Endothelial cell of umbilical vein (primary cell): ENCODE measurements at regions not wholly inside any gene's neighbourhood (a gene's known extent, or its start where the extent isn't known, plus 50 kb on each side); places are given as distances from the start of the nearest gene placed in this dataset.

Source experiments
- BruUV-seq: library from RNA; stranded (reverse); fragments of 400-500 nt; replicated peaks from 2 replicates; lab custom pipeline; 2021; lab: Mats Ljungman, UMichigan
- CTCF ChIA-PET: fragments of 300-600, 350-600 bp; sonication (Branson Sonifier 250); formaldehyde crosslinking; loops from one replicate; lab custom pipeline; 2021; ENCODE audit warnings: antibody characterized with exemption, inconsistent platforms; lab: Charles Lee
- POLR2A ChIA-PET: fragments of 300-600, 350-600 bp; sonication (Branson Sonifier 250); formaldehyde crosslinking; loops from one replicate; lab custom pipeline; 2021; ENCODE audit warnings: antibody characterized with exemption, inconsistent platforms; lab: Charles Lee
- DNase-seq: peaks from one replicate; pipeline ENCODE4 v3.0.0-alpha.2; 2011; ENCODE audit warnings: low read depth, low spot score
- FAIRE-seq: peaks from 2 replicates; lab custom pipeline; 2011; peaks lifted over from hg19 to GRCh38; lab: Jason Lieb, UNC
- H2AFZ ChIP-seq: 2 replicates; pipeline ENCODE4 v1.6.0; 2012; ENCODE audit warnings: low read depth, low read length, control low read depth, inconsistent platforms
- H3K27ac ChIP-seq: 2 replicates; pipeline ENCODE4 v1.5.1; 2011; ENCODE audit warnings: low read depth, mild to moderate bottlenecking, control low read depth, low read length, moderate library complexity; ENCODE audit not compliant: insufficient read depth
- H3K27me3 ChIP-seq, 2 experiments: 2 replicates each; pipeline versions ENCODE4 v1.6.0 to v1.6.1; 2011; ENCODE audit warnings: low read length in 2 of 2, mixed read lengths in 1 of 2; ENCODE audit not compliant: control insufficient read depth in 2 of 2, insufficient read depth in 2 of 2
- H3K36me3 ChIP-seq, 2 experiments: 2 replicates in 1 of 2; 3 replicates in 1 of 2; pipeline ENCODE4 v1.5.1; 2011; ENCODE audit warnings: low read length in 2 of 2, mild to moderate bottlenecking in 1 of 2, moderate library complexity in 1 of 2; ENCODE audit not compliant: control insufficient read depth in 2 of 2, insufficient read depth in 2 of 2; ENCODE audit errors: extremely low read depth in 1 of 2
- H3K4me1 ChIP-seq: 3 replicates; pipeline ENCODE4 v1.5.1; 2011; ENCODE audit warnings: mild to moderate bottlenecking, low read length; ENCODE audit not compliant: control insufficient read depth, insufficient read depth; ENCODE audit errors: extremely low read depth
- H3K4me2 ChIP-seq: 2 replicates; pipeline ENCODE4 v1.6.1; 2011; ENCODE audit warnings: low read length, control low read depth, mixed read lengths; ENCODE audit not compliant: insufficient read depth
- H3K4me3 ChIP-seq, 3 experiments: fragments of 200-600 bp in 1 of 3; sonication (generic), shearing (Covaris generic) in 1 of 3; replicated peaks in 1 of 3; 2 replicates each; pipeline ENCODE4 v1.5.1; 2011 to 2016; ENCODE audit warnings: control low read depth in 3 of 3, low read length in 3 of 3, mild to moderate bottlenecking in 2 of 3, inconsistent platforms in 1 of 3, low read depth in 1 of 3, moderate library complexity in 1 of 3; ENCODE audit not compliant: insufficient read depth in 1 of 3
- H3K79me2 ChIP-seq: 2 replicates; pipeline ENCODE4 v1.6.0; 2012; ENCODE audit warnings: low read length, inconsistent platforms; ENCODE audit not compliant: control insufficient read depth, insufficient read depth
- H3K9ac ChIP-seq: replicated peaks from 2 replicates; pipeline ENCODE3; 2011; ENCODE audit warnings: low read length, control low read depth; ENCODE audit not compliant: insufficient read depth; ENCODE audit errors: extremely low read depth
- H3K9me1 ChIP-seq: replicated peaks from 3 replicates; pipeline ENCODE4 v1.6.0; 2011; ENCODE audit warnings: mild to moderate bottlenecking, low read length; ENCODE audit not compliant: control insufficient read depth, insufficient read depth; ENCODE audit errors: extremely low read depth
- H3K9me3 ChIP-seq: replicated peaks from 2 replicates; pipeline ENCODE4 v1.5.1; 2012; ENCODE audit warnings: low read length, inconsistent platforms; ENCODE audit not compliant: control insufficient read depth, insufficient read depth
- H4K20me1 ChIP-seq: replicated peaks from 2 replicates; pipeline ENCODE3; 2011; ENCODE audit warnings: mild to moderate bottlenecking, low read length; ENCODE audit not compliant: control insufficient read depth, insufficient read depth; ENCODE audit errors: extremely low read depth
- EZH2 ChIP-seq: IDR thresholded peaks from 2 replicates; pipeline ENCODE4 v1.6.1; 2012; ENCODE audit warnings: borderline replicate concordance, low read depth, mild to moderate bottlenecking, moderate library complexity, low read length, inconsistent platforms; ENCODE audit not compliant: severe bottlenecking
- FOS ChIP-seq: IDR thresholded peaks from 2 replicates; pipeline ENCODE4 v1.6.1; 2011; ENCODE audit warnings: mild to moderate bottlenecking, low read length, moderate library complexity, borderline replicate concordance; ENCODE audit not compliant: insufficient read depth
- GATA2 ChIP-seq: IDR thresholded peaks from 2 replicates; pipeline ENCODE4 v1.7.0; 2011; ENCODE audit warnings: low read depth, mild to moderate bottlenecking, moderate library complexity, mixed read lengths, low read length; ENCODE audit not compliant: insufficient read length, insufficient read depth
- JUN ChIP-seq: IDR thresholded peaks from 2 replicates; pipeline ENCODE4 v1.6.1; 2011; ENCODE audit warnings: borderline replicate concordance, low read depth; ENCODE audit not compliant: insufficient read length, insufficient read depth
- MYC ChIP-seq: IDR thresholded peaks from one replicate; pipeline ENCODE4 v1.6.1; 2011; ENCODE audit warnings: mild to moderate bottlenecking, low read depth, low read length
- POLR2A ChIP-seq: IDR thresholded peaks from 2 replicates; pipeline ENCODE4 v1.6.1; 2012; ENCODE audit warnings: low read depth, mild to moderate bottlenecking, control low read depth, low read length
- POLR2AphosphoS5 ChIP-seq: IDR thresholded peaks from 2 replicates; pipeline ENCODE4 v1.6.1; 2012; ENCODE audit warnings: low read depth, mild to moderate bottlenecking, control low read depth, low read length, moderate library complexity; ENCODE audit not compliant: insufficient read depth
- dilution Hi-C: fragments of 300-500 bp; cut with MboI; formaldehyde crosslinking; loops from one replicate; pipeline ENCODE4 v1.15.0; 2019; ENCODE audit warnings: low sequenced_read_pairs; ENCODE audit not compliant: extremely low pct_ligation_motif_present
- intact Hi-C: fragments of 100-400 bp; cut with micrococcal nuclease; formaldehyde crosslinking; loops from one replicate; pipeline ENCODE4 v1.10.0; 2022
- TF ChIP-seq, protein P1 (sequence below): IDR thresholded peaks from 2 replicates; pipeline ENCODE4 v1.6.1; 2011; ENCODE audit not compliant: insufficient read depth, insufficient read length
- TF ChIP-seq, protein P2 (sequence below), 2 donors: IDR thresholded peaks; 1 replicate in 1 of 2; 2 replicates in 1 of 2; pipeline ENCODE4 v1.5.1; 2011; ENCODE audit warnings: low read length in 2 of 2, mild to moderate bottlenecking in 2 of 2, moderate library complexity in 2 of 2, control low read depth in 1 of 2, inconsistent platforms in 1 of 2, low read depth in 1 of 2; ENCODE audit not compliant: insufficient read depth in 1 of 2; ENCODE audit errors: extremely low read depth in 1 of 2

DNA sequence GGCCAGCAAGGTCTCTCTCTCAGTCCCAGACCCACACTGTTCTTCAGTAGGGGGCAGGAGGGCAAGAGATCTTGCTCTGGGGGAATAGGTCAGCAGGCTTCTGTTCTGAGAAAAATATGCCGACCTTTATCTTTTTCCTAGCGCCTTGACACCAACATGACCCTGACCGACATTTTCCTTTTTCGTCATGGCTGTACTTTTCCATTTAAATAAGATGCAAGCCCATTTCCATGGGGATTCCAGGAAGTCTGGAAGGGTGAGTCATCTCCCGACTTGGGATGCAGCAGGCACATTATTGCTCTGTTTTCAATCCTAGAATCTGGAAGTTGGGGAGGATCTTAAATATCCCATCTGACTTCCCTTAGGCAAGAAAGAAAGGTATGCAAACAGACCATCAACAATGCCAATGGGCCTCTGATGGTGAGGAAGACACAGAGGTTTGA is 261.5 kb upstream of the LRTM1 start:
- Histone ChIP-seq H3K9ac (no peak overlapping the region), H3K9me1 (no peaks in the 10 kb centered on the region), H3K27me3 (no peaks in the 10 kb centered on the region), H4K20me1 (no peaks in the 10 kb centered on the region), H3K9me3 (peaks cover 2% of the 10 kb centered on the region), H3K27ac (no peak overlapping the region), H2AFZ (no peak overlapping the region), H3K4me1 (no peaks in the 10 kb centered on the region), H3K36me3 (no peaks in the 10 kb centered on the region), H3K4me2 (no peak overlapping the region), H3K4me3 (no peak overlapping the region), H3K79me2 (no peaks in the 10 kb centered on the region)
- intact Hi-C loops = no loop called here
- FAIRE-seq (no peak), DNase-seq (no peak)
- ChIA-PET CTCF (no interaction called here), POLR2A (no interaction called here)
- dilution Hi-C loops = no loop called here
- TF ChIP-seq POLR2AphosphoS5 (no peak), FOS (no peak), EZH2 (no peak), GATA2 (no peak), POLR2A (no peak), JUN (no peak), MYC (no peak)
- TF ChIP-seq, protein P1, sequence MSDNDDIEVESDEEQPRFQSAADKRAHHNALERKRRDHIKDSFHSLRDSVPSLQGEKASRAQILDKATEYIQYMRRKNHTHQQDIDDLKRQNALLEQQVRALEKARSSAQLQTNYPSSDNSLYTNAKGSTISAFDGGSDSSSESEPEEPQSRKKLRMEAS = no peak
- TF ChIP-seq, protein P2, sequence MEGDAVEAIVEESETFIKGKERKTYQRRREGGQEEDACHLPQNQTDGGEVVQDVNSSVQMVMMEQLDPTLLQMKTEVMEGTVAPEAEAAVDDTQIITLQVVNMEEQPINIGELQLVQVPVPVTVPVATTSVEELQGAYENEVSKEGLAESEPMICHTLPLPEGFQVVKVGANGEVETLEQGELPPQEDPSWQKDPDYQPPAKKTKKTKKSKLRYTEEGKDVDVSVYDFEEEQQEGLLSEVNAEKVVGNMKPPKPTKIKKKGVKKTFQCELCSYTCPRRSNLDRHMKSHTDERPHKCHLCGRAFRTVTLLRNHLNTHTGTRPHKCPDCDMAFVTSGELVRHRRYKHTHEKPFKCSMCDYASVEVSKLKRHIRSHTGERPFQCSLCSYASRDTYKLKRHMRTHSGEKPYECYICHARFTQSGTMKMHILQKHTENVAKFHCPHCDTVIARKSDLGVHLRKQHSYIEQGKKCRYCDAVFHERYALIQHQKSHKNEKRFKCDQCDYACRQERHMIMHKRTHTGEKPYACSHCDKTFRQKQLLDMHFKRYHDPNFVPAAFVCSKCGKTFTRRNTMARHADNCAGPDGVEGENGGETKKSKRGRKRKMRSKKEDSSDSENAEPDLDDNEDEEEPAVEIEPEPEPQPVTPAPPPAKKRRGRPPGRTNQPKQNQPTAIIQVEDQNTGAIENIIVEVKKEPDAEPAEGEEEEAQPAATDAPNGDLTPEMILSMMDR (IDR thresholded peaks at IDR 0.05; ENCODE audit: extremely low read depth in 1 of 2, insufficient read depth in 1 of 2, low read depth in 1 of 2, low read length in 2 of 2) = no peak
- BruUV-seq = no TSS peak
